Lower lobe of right lung (tissue), 2 donors: ENCODE measurements at regions not wholly inside any gene's neighbourhood (a gene's known extent, or its start where the extent isn't known, plus 50 kb on each side); places are given as distances from the start of the nearest gene placed in this dataset.
"Not testable (repeated sequence)": the region's sequence is repeated elsewhere in the genome, so short reads cannot be mapped to it uniquely, and the experiment has no call there.

Experiments
- ATAC-seq, 2 donors: fragments of 200-7000 bp; cut with Tn5 transposase; one replicate each; pipeline ENCODE4 v1.9.1; 2020 to 2022; ENCODE audit warnings: mild to moderate bottlenecking in 2 of 2, moderate library complexity in 2 of 2
- DNase-seq: peaks from one replicate; pipeline ENCODE4 v3.0.0-alpha.2; 2020
- H3K27ac ChIP-seq: fragments of 200-600 bp; one replicate; pipeline ENCODE4 v1.8.0; 2022
- H3K27me3 ChIP-seq: fragments of 200-600 bp; one replicate; pipeline ENCODE4 v1.8.0; 2022; ENCODE audit warnings: low read depth
- H3K36me3 ChIP-seq: fragments of 200-600 bp; one replicate; pipeline ENCODE4 v1.8.0; 2022; ENCODE audit warnings: mild to moderate bottlenecking
- H3K4me1 ChIP-seq: fragments of 200-600 bp; one replicate; pipeline ENCODE4 v1.8.0; 2022
- H3K4me3 ChIP-seq: fragments of 200-600 bp; one replicate; pipeline ENCODE4 v1.8.0; 2022; ENCODE audit warnings: mild to moderate bottlenecking
- H3K9me3 ChIP-seq: fragments of 200-600 bp; one replicate; pipeline ENCODE4 v1.8.0; 2022
- intact Hi-C: fragments of 100-400 bp; cut with DNase I; formaldehyde crosslinking; loops from one replicate; pipeline ENCODE4 v1.11.0; 2022
- TF ChIP-seq, protein P1 (sequence below): fragments of 200-600 bp; IDR thresholded peaks from one replicate; pipeline ENCODE4 v1.8.0; 2022; ENCODE audit warnings: antibody characterized with exemption, mild to moderate bottlenecking
- donor health status: DM: no; HTN: yes; CAD: no; lungs with severe emphysema.

DNA sequence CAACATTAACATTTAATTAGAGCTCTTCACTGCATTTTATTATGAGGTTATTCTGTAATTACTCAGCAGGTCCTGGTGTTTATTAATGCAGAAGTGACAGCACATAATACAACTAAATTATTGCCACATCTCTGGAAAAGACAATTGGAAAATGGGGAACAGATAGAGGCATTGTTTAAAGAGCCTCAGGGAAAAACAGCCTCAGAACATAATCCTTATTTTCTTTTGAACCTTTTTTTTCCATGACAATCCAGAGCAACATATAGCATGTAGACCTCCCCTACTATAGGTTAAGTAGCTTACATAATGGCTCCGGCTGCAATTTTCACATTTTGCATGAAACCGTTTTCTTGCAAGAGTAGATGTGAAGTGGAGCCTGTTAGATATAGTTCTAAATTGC, 87.2 kb downstream of the RMI1 start:
- TF ChIP-seq, protein P1, sequence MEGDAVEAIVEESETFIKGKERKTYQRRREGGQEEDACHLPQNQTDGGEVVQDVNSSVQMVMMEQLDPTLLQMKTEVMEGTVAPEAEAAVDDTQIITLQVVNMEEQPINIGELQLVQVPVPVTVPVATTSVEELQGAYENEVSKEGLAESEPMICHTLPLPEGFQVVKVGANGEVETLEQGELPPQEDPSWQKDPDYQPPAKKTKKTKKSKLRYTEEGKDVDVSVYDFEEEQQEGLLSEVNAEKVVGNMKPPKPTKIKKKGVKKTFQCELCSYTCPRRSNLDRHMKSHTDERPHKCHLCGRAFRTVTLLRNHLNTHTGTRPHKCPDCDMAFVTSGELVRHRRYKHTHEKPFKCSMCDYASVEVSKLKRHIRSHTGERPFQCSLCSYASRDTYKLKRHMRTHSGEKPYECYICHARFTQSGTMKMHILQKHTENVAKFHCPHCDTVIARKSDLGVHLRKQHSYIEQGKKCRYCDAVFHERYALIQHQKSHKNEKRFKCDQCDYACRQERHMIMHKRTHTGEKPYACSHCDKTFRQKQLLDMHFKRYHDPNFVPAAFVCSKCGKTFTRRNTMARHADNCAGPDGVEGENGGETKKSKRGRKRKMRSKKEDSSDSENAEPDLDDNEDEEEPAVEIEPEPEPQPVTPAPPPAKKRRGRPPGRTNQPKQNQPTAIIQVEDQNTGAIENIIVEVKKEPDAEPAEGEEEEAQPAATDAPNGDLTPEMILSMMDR = no peak
- Histone ChIP-seq H3K9me3 (no peaks in the 10 kb centered on the region), H3K4me3 (no peak overlapping the region), H3K36me3 (no peaks in the 10 kb centered on the region), H3K4me1 (no peaks in the 10 kb centered on the region), H3K27ac (no peak overlapping the region), H3K27me3 (no peaks in the 10 kb centered on the region)
- ATAC-seq = no peak
- no peak for DNase-seq
- intact Hi-C loops = no loop called here

DNA sequence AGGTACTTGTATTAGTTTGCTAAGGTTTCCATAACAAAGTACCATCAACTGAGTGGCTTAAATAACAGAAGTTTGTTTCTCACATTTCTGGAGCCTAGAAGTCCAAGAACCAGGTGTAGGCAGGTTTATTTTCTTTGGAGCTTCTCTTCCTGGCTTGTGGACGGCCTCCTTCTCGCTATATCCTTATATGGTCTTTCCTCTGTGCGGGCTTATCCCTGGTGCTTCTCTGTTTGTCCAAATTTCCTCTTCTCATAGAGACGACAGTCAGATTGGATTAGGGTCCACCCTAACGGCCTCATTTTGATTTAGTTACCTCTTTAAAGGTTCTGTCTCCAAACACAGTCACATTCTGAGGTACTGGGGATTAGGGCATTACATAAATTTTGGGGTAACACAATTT, 88.3 kb downstream of the RMI1 start:
- Histone ChIP-seq H3K27me3 (no peaks in the 10 kb centered on the region), H3K27ac (no peak overlapping the region), H3K4me1 (no peaks in the 10 kb centered on the region), H3K4me3 (no peak overlapping the region), H3K9me3 (no peaks in the 10 kb centered on the region), H3K36me3 (no peaks in the 10 kb centered on the region)
- intact Hi-C loops = no loop called here
- no peak for ATAC-seq
- no peak for DNase-seq
- TF ChIP-seq, protein P1 = no peak

DNA sequence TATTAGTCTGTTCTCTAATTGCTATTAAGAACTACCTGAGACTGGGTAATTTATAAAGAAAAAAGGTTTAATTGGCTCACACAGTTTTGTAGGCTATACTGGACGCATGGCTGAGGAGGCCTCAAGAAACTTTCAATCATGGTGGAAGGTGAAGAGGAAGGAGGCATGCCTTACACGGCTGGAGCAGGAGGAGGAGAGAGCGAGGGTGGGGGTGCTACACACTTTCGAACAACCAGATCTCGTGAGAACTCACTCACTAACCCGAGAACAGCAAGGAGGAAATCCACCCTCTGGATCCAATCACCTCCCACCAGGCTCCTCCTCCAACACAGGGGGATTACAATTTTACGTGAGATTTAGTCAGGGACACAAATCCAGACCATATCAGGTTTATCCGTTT, 90.0 kb downstream of the RMI1 start:
- Histone ChIP-seq H3K9me3 (no peaks in the 10 kb centered on the region), H3K4me3 (no peak overlapping the region), H3K27me3 (no peaks in the 10 kb centered on the region), H3K27ac (no peak overlapping the region), H3K4me1 (no peaks in the 10 kb centered on the region), H3K36me3 (no peaks in the 10 kb centered on the region)
- DNase-seq (no peak), ATAC-seq (no peak)
- TF ChIP-seq, protein P1 = no peak
- intact Hi-C loops = no loop called here

DNA sequence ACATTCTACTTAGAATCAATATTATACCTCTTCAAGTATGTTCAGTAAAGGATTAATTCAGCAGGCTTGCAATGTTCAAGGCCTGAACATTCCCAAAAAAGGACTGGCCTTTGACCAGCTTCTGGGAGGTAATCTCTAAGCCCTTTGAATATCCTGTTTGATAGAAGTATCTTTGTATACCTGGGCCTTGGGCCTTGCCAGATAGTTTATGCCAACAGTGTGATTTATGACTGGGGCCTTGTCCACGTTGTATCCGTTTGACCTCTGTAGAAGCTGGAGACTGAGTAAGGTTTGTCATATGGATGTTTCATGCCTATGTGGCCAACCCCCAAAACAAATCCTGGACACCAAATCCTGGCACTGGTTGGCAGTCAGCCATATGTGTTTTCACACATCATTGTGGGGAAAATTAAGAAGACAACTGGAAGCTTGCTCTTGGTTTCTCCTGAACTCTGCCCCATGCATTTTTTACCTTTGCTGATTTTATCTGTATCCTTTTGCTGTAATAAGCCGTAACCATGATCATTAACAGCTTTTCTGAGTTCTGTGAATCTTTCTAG, 92.1 kb downstream of the RMI1 start:
- TF ChIP-seq, protein P1 = no peak
- no peaks in the 10 kb centered on the region for H3K9me3 ChIP-seq
- no peak overlapping the region for H3K4me3 ChIP-seq
- no peaks in the 10 kb centered on the region for H3K27me3 ChIP-seq
- ATAC-seq (no peak), DNase-seq (no peak)
- H3K36me3 ChIP-seq = no peaks in the 10 kb centered on the region
- no peak overlapping the region for H3K27ac ChIP-seq
- no peaks in the 10 kb centered on the region for H3K4me1 ChIP-seq
- intact Hi-C loops = no loop called here

DNA sequence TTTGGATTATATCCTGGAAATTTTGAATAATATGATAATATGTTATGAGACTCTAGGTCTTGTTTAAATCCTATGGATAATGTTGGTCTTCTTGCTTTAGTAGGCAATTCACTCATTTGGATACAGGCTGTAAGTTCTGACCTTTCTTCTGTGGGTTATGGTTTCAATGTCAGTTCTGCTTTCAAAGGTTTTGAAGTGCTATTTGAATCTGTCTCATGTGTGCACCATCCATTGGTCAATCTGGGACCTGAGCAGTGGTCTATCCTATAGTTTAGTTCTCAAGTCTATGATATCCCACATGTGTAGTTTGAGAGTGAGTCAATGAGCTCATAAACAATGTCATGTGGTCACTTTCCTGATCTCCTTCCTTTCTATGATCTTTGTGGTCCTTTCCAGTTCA, 94.4 kb downstream of the RMI1 start:
- Histone ChIP-seq H3K36me3 (no peaks in the 10 kb centered on the region), H3K4me3 (no peak overlapping the region), H3K27ac (no peak overlapping the region), H3K4me1 (no peaks in the 10 kb centered on the region), H3K27me3 (no peaks in the 10 kb centered on the region), H3K9me3 (no peaks in the 10 kb centered on the region)
- ATAC-seq = no peak
- DNase-seq = no peak
- intact Hi-C loops = no loop called here
- TF ChIP-seq, protein P1 = no peak

DNA sequence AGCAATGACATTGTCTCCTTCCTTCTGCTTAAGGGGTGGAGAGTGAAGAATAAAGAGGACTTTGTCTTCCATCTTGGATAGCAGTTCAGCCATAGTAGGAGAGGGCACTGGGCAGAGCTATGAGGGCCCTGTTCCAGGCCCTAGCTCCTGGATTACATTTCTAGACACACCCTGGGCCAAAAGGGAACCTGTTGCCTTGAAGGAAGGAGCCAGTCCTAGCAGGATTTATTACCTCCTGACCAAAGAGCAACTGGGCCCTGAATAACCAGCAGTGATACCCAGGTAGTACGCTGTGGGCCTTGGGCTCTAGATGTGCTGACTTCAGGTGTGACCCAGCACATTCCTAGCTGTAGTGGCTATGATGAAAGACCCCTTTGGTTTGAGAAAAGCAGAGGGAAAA, 95.8 kb downstream of the RMI1 start:
- intact Hi-C loops = no loop called here
- DNase-seq (no peak), ATAC-seq (no peak)
- TF ChIP-seq, protein P1 = no peak
- Histone ChIP-seq H3K36me3 (no peaks in the 10 kb centered on the region), H3K4me3 (no peak overlapping the region), H3K4me1 (no peaks in the 10 kb centered on the region), H3K27ac (no peak overlapping the region), H3K9me3 (no peaks in the 10 kb centered on the region), H3K27me3 (no peaks in the 10 kb centered on the region)

DNA sequence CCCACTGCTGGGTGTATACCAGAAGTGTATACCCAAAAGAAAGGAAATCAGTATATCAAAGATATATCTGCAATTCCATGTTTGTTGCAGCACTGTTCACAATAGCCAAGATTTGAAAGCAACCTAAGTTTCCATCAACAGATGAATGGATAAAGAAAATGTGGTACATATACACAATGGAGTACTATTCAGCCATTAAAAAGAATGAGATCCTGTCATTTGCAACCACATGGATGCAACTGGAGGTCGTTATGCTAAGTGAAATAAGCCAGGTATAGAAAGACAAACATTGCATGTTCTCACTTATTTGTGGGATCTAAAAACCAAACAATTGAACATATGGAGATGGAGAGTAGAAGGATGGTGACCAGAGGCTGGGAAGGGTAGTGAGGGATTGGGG, 97.2 kb downstream of the RMI1 start:
- intact Hi-C loops, H3K36me3 ChIP-seq, H3K4me1 ChIP-seq, H3K4me3 ChIP-seq, ATAC-seq, H3K27me3 ChIP-seq, DNase-seq, H3K27ac ChIP-seq, H3K9me3 ChIP-seq: not testable (repeated sequence)
